Smooth muscle cell (in vitro differentiated cells): ENCODE measurements at regions not wholly inside any gene's neighbourhood (a gene's known extent, or its start where the extent isn't known, plus 50 kb on each side); places are given as distances from the start of the nearest gene placed in this dataset.
A peak's percentile ranks its signal among the peaks of the same experiment; 100 is the strongest.

Experiments
- DNase-seq: peaks from one replicate; lab custom pipeline; 2025; ENCODE audit not compliant: unreplicated experiment; lab: John Stamatoyannopoulos, UW
- H2AFZ ChIP-seq: fragments of 200-600 bp; sonication (generic); 2 replicates; pipeline ENCODE4 v1.6.0; 2016; ENCODE audit warnings: antibody characterized with exemption, low read depth, mild to moderate bottlenecking
- H3F3A ChIP-seq: fragments of 200-600 bp; sonication (generic); 2 replicates; pipeline ENCODE4 v1.6.0; 2017; ENCODE audit warnings: antibody characterized with exemption, low read depth
- H3K27ac ChIP-seq: fragments of 200-600 bp; sonication (generic); 2 replicates; pipeline ENCODE4 v1.5.1; 2016; ENCODE audit warnings: low read depth, mild to moderate bottlenecking
- H3K27me3 ChIP-seq: fragments of 200-600 bp; sonication (generic); 2 replicates; pipeline ENCODE4 v1.6.1; 2016; ENCODE audit warnings: low read depth, mild to moderate bottlenecking
- H3K36me3 ChIP-seq: fragments of 200-600 bp; sonication (generic); 2 replicates; pipeline ENCODE4 v1.5.1; 2016; ENCODE audit warnings: low read depth
- H3K4me1 ChIP-seq: fragments of 200-600 bp; sonication (generic); 2 replicates; pipeline ENCODE4 v1.5.1; 2016; ENCODE audit warnings: low read depth
- H3K4me2 ChIP-seq: fragments of 200-600 bp; sonication (generic); 2 replicates; pipeline ENCODE4 v1.6.0; 2016; ENCODE audit warnings: mild to moderate bottlenecking
- H3K4me3 ChIP-seq: fragments of 200-600 bp; sonication (generic); 2 replicates; pipeline ENCODE4 v1.5.1; 2016; ENCODE audit warnings: mild to moderate bottlenecking
- H3K79me2 ChIP-seq: fragments of 200-600 bp; sonication (generic); 2 replicates; pipeline ENCODE4 v1.6.0; 2016; ENCODE audit warnings: low read depth, mild to moderate bottlenecking
- H3K9ac ChIP-seq: fragments of 200-600 bp; sonication (generic); 2 replicates; pipeline ENCODE4 v1.6.0; 2016; ENCODE audit warnings: low read depth
- H3K9me3 ChIP-seq: fragments of 200-600 bp; sonication (generic); replicated peaks from 2 replicates; pipeline ENCODE4 v1.5.1; 2016; ENCODE audit warnings: low read depth
- H4K20me1 ChIP-seq: fragments of 200-600 bp; sonication (generic); 2 replicates; pipeline ENCODE4 v1.6.0; 2016; ENCODE audit warnings: low read depth
- WGBS: methylation state at CpG from one replicate; pipeline ENCODE4 v1.1.7; 2016; ENCODE audit warnings: low lambda C conversion rate; 5-methylcytosine and 5-hydroxymethylcytosine counted together
- TF ChIP-seq, protein P1 (sequence below): fragments of 200-600 bp; sonication (generic); IDR thresholded peaks from 2 replicates; pipeline ENCODE4 v1.5.1; 2017; ENCODE audit warnings: borderline replicate concordance, mild to moderate bottlenecking, antibody characterized with exemption; ENCODE audit not compliant: insufficient read depth, poor library complexity, severe bottlenecking

DNA sequence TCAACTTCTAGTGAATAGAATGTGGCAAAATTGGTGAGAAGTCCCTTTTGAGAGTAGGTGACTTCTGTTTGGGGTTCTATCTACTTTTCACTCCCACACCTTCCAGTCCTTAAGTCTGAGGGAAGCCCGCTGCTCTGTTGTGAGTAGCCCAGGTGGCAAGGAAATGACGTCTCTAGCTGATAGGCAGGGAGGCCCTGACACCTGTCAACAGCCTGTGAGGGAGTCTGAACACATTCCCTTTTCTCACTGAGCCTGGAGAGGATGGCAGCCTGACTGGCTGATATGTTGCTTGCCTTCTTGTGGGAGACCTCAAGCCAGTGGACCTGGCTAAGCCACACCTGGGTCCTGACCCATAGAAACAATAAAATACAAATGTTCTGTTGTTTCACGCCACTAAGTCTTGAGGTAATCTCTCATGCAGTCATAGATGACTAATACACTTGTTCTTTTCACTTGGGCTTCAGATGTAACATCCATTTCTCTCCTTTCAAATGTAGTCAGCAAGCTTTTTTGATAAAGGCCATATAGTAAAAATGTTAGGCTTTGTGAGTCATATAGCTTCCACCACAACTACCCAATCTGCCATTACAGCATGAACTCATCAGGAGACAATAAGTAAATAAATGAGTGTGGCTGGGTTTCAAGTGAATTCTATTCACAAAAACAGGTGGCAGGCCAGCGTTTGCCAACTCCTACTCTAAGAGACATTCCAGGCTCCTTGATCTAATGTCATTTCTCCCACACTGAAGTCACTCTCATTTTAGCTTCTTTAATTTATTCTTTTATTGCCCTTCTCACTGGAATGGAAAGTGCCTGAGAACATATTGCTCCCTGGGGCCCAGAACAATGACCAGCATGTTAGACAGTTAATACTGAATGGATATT, 265.1 kb upstream of the MAD2L1 start:
- no peak overlapping the region for H3K4me2 ChIP-seq
- H3K79me2 ChIP-seq = no peaks in the 10 kb centered on the region
- H2AFZ ChIP-seq = no peak overlapping the region
- H3K27ac ChIP-seq = peak overlapping the region; percentile 2
- no peak overlapping the region for H3K4me3 ChIP-seq
- no peak overlapping the region for H3K9ac ChIP-seq
- TF ChIP-seq, protein P1, sequence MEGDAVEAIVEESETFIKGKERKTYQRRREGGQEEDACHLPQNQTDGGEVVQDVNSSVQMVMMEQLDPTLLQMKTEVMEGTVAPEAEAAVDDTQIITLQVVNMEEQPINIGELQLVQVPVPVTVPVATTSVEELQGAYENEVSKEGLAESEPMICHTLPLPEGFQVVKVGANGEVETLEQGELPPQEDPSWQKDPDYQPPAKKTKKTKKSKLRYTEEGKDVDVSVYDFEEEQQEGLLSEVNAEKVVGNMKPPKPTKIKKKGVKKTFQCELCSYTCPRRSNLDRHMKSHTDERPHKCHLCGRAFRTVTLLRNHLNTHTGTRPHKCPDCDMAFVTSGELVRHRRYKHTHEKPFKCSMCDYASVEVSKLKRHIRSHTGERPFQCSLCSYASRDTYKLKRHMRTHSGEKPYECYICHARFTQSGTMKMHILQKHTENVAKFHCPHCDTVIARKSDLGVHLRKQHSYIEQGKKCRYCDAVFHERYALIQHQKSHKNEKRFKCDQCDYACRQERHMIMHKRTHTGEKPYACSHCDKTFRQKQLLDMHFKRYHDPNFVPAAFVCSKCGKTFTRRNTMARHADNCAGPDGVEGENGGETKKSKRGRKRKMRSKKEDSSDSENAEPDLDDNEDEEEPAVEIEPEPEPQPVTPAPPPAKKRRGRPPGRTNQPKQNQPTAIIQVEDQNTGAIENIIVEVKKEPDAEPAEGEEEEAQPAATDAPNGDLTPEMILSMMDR = no peak
- WGBS = 46% methylated on average over 4 of the region's 4 CpGs
- no peaks in the 10 kb centered on the region for H3K9me3 ChIP-seq
- no peaks in the 10 kb centered on the region for H3K36me3 ChIP-seq
- H3F3A ChIP-seq = no peaks in the 10 kb centered on the region
- H3K4me1 ChIP-seq = peaks cover 5% of the 10 kb centered on the region
- H4K20me1 ChIP-seq = no peaks in the 10 kb centered on the region
- no peak for DNase-seq
- no peaks in the 10 kb centered on the region for H3K27me3 ChIP-seq

DNA sequence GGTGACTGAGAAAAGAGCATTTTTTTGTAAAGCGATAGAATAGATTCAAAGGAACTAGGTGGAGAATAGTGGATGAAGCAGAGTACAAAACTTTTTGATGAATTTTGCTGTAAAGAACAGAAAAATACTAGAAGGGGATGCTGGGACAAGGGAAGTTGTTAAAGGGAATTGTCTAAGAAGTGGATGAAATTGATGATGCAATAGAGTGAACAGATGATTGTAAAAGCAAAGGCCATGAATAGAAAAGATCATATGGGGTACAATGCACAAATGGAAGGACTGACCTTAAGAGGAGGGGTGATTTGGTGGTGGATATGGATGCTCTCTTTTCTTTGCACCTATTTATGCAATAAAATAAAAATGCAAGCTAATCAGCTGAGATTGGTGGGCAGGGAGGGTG, 262.7 kb upstream of the MAD2L1 start:
- WGBS = 97% methylated on average over 1 of the region's 1 CpG

DNA sequence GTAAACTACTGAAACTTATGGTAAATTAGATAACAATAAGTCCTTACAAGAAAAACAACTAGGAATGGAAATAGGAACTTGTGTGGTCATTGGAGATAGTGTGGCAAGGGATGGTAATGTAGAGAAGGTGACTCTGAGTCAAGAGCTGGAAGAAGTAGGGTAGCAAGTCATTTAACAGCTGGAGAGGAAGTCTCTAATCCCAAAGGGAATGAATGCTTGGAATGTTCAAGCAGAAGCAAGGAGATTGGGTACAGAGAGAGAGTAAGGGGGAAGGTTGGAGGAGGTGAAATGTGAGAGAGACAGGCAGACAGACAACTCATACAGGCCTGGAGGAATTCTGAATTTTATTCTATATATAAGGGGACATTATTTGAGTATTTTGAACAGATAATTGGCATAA, 260.6 kb upstream of the MAD2L1 start:
- no peak for DNase-seq
- TF ChIP-seq, protein P1 = no peak
- Histone ChIP-seq H3K9me3 (no peaks in the 10 kb centered on the region), H3K27ac (no peak overlapping the region), H3F3A (no peaks in the 10 kb centered on the region), H4K20me1 (no peaks in the 10 kb centered on the region), H3K9ac (no peak overlapping the region), H3K36me3 (no peaks in the 10 kb centered on the region), H3K79me2 (no peaks in the 10 kb centered on the region), H3K4me1 (peaks cover 5% of the 10 kb centered on the region), H2AFZ (no peak overlapping the region), H3K4me2 (peak overlapping the region; percentile 22), H3K4me3 (no peak overlapping the region), H3K27me3 (no peaks in the 10 kb centered on the region)

More for the DNA sequence above, 262.7 kb upstream of the MAD2L1 start:
- TF ChIP-seq, protein P1 = no peak
- Histone ChIP-seq H3K79me2 (no peaks in the 10 kb centered on the region), H3K9me3 (no peaks in the 10 kb centered on the region), H3K4me3 (no peak overlapping the region), H2AFZ (no peak overlapping the region), H3K4me2 (no peak overlapping the region), H3K9ac (no peak overlapping the region), H3K36me3 (no peaks in the 10 kb centered on the region), H3F3A (no peaks in the 10 kb centered on the region), H3K27ac (no peak overlapping the region), H3K27me3 (no peaks in the 10 kb centered on the region), H4K20me1 (no peaks in the 10 kb centered on the region), H3K4me1 (peaks cover 5% of the 10 kb centered on the region)
- DNase-seq = no peak
